ENCODE measurements at regions not wholly inside any gene's neighbourhood (a gene's known extent, or its start where the extent isn't known, plus 50 kb on each side); places are given as distances from the start of the nearest gene placed in this dataset.

- no peak overlapping the region for H3K4me3 ChIP-seq (replicated peaks in 1 of 2; ENCODE audit: low read depth in 2 of 2, low read length in 2 of 2)
- DNase-seq (ENCODE audit: low read depth in 2 of 2), result no peak
- TF ChIP-seq, protein P1, sequence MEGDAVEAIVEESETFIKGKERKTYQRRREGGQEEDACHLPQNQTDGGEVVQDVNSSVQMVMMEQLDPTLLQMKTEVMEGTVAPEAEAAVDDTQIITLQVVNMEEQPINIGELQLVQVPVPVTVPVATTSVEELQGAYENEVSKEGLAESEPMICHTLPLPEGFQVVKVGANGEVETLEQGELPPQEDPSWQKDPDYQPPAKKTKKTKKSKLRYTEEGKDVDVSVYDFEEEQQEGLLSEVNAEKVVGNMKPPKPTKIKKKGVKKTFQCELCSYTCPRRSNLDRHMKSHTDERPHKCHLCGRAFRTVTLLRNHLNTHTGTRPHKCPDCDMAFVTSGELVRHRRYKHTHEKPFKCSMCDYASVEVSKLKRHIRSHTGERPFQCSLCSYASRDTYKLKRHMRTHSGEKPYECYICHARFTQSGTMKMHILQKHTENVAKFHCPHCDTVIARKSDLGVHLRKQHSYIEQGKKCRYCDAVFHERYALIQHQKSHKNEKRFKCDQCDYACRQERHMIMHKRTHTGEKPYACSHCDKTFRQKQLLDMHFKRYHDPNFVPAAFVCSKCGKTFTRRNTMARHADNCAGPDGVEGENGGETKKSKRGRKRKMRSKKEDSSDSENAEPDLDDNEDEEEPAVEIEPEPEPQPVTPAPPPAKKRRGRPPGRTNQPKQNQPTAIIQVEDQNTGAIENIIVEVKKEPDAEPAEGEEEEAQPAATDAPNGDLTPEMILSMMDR (IDR thresholded peaks at IDR 0.05; ENCODE audit: low read depth, low read length), result no peak
These were observed 333.5 kb downstream of the GPR37 start for GRCh38 chr7:124432009-124432578.

DNA sequence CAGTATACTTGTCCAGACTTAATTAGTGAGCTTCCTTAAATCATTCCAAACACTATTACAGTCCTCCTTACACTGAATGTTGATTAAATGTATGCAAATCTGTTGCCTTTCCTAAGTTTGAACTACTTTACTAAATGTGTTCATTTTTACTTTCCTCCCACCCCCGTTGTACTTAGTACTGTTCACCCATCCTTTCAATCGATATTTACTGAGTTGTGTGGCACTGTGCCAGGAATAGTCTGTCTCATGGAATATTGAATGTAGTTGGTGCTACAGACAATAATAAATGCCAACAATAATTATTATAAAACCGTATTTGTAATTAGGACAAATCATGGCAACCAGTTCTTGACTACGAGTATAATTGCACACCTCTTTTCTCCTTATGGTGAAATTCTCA is 335.7 kb downstream of the GPR37 start:
- no peak for DNase-seq (ENCODE audit: low read depth in 2 of 2)
- TF ChIP-seq, protein P1 (IDR thresholded peaks at IDR 0.05; ENCODE audit: low read depth, low read length), result no peak
- no peak overlapping the region for H3K4me3 ChIP-seq (replicated peaks in 1 of 2; ENCODE audit: low read depth in 2 of 2, low read length in 2 of 2)

DNA sequence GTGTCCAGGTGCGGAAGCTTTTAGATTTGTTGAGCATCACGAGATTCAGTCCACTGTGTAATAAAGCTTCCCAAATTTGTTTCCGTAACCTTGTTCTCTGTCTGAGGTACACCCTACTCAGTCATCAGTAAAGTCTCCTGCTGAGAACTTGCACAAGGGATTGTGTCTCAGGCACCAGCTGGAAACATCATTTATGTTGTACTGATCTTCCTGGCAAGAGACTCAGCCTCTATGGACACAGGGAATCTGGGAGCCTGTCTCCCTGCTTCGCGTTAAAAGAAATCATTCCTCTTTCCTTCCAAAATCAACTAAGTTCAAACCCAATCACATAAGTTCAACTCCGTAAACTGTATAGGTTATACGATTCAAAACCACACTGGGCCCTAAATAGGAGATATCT is 336.8 kb downstream of the GPR37 start:
- no peak overlapping the region for H3K4me3 ChIP-seq (replicated peaks in 1 of 2; ENCODE audit: low read depth in 2 of 2, low read length in 2 of 2)
- no peak for DNase-seq (ENCODE audit: low read depth in 2 of 2)
- TF ChIP-seq, protein P1 (IDR thresholded peaks at IDR 0.05; ENCODE audit: low read depth, low read length), result no peak

- TF ChIP-seq, protein P1 (IDR thresholded peaks at IDR 0.05; ENCODE audit: low read depth, low read length), result no peak
- no peak overlapping the region for H3K4me3 ChIP-seq (replicated peaks in 1 of 2; ENCODE audit: low read depth in 2 of 2, low read length in 2 of 2)
- DNase-seq (ENCODE audit: low read depth in 2 of 2), result no peak
These were observed 339.0 kb downstream of the GPR37 start for GRCh38 chr7:124426621-124427020.

GRCh38 chr7:124423863-124424262 is 341.7 kb downstream of the GPR37 start:
- TF ChIP-seq, protein P1 (IDR thresholded peaks at IDR 0.05; ENCODE audit: low read depth, low read length), result no peak
- no peak for DNase-seq (ENCODE audit: low read depth in 2 of 2)
- H3K4me3 ChIP-seq (replicated peaks in 1 of 2; ENCODE audit: low read depth in 2 of 2, low read length in 2 of 2), result no peak overlapping the region

DNA sequence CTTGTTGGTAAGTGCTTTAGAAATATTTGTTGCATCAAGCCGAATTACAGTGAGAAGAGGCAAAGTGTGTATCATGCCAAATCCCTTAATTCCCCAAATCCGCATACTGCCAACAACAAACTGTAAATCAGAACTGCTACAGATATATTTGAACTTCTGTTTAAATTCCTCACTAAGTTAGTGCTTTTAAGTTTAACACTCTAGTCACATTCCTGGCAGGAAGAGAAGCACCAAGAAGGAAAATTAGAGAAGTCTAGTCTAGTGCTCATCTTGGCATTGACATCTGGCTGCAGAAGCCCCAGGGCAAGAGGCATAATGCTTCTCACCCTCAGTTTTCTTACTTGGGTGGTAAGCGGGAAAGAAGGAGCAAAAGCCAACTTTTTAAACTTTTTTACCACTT is 343.5 kb downstream of the GPR37 start:
- H3K4me3 ChIP-seq (replicated peaks in 1 of 2; ENCODE audit: low read depth in 2 of 2, low read length in 2 of 2), result no peak overlapping the region
- no peak for DNase-seq (ENCODE audit: low read depth in 2 of 2)
- TF ChIP-seq, protein P1 (IDR thresholded peaks at IDR 0.05; ENCODE audit: low read depth, low read length), result no peak

GRCh38 chr7:124420367-124420766 is 345.2 kb downstream of the GPR37 start:
- H3K4me3 ChIP-seq (replicated peaks in 1 of 2; ENCODE audit: low read depth in 2 of 2, low read length in 2 of 2), result no peak overlapping the region
- no peak for DNase-seq (ENCODE audit: low read depth in 2 of 2)
- TF ChIP-seq, protein P1 (IDR thresholded peaks at IDR 0.05; ENCODE audit: low read depth, low read length), result no peak
